ENCODE measurements at regions not wholly inside any gene's neighbourhood (a gene's known extent, or its start where the extent isn't known, plus 50 kb on each side); places are given as distances from the start of the nearest gene placed in this dataset.
"Not testable (repeated sequence)": the region's sequence is repeated elsewhere in the genome, so short reads cannot be mapped to it uniquely, and the experiment has no call there.

DNA sequence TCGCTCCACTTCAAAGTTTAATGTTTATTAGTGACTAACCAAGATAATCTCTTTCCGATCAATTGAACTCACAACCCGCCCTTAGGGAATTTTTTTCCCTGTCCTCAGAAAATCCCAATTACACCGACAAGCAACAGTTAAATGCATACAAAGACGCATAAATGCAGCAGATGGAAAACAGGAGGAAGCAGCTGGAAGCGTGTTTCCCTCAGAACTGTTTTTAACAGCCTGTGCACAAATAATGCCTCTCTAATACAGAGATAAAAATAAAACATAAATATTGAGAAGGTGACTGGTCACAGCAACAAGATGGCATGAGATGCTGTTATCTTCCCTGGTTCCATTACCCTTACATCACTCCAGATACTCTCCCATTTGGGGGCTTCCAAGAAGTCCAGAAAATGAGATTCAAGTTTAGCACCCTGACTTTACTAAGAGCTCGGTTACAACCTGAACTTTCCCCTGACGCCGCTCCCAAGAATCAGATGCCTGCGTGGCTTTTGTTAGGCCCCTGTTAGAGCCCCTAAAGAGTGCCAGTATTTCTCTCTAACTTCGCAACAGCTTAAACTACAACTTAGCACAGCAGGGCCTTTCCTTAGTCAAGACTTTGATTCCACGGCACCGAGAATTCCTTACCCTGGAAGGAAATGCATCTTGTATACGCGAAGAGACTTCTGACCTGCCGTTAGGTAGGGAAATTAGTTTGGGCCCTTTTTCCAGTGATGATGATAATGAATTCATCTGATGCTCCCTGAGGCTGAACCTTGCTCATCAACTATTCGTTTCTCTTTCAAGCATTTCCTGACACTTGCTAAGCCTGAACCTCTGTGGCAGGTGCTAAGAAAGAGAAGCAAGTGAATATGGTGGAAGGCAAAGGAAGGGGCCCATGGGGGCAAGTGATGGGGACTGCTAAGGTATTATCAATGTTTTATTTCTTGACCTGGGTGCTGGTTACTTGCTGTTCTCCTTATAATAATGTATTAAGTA lies 137.7 kb upstream of the SMYD2 start:
- DNase-seq = no peak

- not testable (repeated sequence) for DNase-seq
Observed at GRCh38 chr1:214144521-214144920, 136.4 kb upstream of the SMYD2 start.

DNA sequence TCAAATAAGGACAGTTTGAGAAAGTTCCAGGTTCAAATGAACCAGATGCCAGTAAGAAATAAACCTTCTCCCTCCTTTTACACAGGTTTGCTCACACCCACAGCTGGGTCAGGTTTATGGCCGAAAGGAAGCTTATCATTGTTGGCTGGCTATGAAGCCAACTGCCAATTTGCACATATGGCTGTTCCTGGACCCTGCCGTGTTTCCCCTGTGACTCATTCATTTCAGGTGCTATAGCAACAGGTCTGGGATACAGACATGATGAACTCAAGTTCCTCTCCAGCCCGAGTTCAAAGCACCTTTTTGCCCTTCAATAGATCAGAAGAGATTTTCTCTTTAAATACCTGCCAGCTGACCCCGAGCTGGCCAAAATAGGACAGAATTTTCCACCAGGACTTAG lies 134.4 kb upstream of the SMYD2 start:
- DNase-seq = no peak

GRCh38 chr1:214154596-214155292 lies 126.2 kb upstream of the SMYD2 start:
- no peak for DNase-seq

DNA sequence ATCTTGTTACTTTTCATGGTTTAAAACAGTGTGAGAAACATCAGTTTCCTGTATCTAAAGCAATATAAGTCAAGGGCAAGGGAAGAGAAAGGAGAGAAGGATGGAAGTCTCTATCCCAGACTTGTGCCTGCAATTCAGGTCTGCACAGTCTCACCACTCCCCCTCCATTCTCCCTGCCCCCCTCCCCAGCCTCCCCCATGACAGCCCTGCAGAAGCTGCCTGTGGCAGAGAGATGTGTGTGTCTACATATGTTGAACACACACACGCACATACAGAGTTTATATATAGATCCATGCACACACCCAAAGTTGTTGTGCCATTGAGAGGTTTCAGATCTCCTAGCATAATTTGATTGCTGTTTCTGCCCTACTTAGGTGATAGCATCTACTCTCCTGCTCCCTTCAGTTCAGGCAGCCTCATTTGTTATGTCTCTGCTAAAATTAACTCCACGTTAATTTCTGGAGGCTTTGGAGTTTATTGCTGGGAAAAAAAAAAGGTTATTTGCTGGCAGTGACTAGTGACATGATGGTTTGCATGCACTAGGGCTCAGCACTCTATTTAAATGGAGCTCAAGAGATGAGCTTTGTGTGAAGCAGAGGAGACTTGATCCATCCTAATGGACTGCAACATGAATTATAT lies 124.9 kb upstream of the SMYD2 start:
- no peak for DNase-seq

DNA sequence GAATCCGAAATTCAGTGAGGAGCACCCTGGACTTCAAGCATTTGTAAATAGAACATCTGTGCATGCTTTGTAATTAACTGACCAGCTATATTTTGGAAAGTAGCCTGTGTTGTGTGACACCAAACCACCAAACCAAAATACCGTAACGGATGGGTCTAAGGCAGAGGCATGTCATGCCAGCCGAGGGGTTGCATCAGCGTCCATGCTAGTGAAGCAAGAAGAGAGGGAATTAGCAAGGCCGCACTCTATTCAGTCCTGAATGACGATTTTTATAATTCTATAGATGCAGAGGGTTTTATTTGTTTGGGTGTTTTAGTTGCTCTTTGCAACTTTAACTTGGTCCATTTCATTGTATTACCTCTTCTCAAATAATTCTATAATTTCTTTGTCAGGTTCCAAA lies 116.8 kb upstream of the SMYD2 start:
- no peak for DNase-seq

DNA sequence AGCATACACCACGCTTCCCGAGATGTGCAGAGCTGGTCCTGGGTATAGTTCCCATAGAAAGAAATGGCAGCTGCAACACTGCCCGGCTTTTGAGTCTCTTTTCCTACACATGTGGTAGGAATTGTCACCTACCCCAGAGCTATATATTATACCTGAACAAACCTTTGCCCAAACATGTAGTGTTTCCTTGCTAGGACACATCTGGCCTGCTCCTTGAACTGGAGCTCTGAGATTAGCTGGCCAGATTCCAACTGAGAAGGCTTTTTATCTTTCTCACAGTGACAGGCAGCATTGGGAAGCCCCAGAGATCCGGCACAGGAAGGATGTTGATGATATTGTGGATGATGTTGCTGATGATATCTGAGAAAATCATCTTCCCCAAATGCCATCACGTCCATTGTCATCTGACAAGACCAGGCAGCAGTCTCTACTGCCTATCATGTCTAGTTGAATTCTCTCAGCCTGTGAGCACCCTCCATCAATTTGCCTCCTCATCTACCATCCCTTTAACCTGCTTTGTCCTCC lies 115.0 kb upstream of the SMYD2 start:
- no peak for DNase-seq

DNA sequence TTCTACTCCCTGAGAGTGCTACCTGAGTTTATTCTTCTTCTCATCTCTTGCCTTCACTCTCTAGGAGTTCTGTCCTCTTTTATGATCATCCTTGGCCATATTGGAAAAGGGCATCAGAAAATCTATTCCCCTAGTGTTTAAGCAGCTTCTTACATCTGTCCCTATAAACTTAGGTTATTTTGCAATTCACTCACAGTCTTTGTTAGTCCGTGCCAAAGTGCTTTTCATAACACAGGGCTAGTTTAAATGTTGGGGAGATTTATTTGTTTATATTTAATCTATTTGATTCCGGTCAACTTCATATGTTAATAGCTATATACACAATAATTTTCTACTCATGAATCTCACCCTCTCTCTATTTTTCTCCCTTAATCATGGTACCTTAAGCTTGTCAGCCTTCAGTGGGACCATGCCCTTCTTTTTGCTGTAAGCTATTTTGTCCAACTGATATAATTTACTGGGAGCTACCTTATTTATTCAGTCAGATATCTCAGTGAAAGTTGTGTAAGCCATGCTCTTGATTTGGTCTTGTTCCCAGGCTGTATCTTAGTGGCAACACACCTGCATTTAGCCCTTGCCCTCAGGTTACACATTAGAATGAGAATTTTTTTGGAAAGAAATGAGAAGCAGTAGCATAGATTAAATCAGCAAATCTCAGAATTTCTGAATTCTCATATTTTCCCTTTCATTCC lies 106.3 kb upstream of the SMYD2 start:
- no peak for DNase-seq

- no peak for DNase-seq
Observed at GRCh38 chr1:214178102-214178501, 102.9 kb upstream of the SMYD2 start.

DNA sequence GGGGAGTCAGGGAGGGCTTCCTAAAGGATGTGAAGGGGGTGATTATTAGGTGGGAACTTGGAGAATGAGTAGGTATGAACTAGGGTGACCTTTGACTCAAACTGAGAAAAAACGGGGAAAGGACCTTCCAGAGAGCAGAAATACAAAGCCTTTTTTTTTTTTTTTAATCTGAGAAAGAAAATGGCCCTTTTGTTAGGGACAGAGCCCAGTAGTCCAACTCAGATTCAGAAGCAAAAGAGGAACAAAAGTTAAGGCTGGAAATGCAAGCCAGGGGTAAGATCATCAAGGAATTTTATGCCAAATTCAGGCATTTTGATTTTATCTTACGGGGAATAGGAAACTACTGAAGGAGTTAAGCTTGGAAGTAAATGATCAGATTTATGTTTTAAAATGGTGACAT lies 96.0 kb upstream of the SMYD2 start:
- DNase-seq = no peak

DNA sequence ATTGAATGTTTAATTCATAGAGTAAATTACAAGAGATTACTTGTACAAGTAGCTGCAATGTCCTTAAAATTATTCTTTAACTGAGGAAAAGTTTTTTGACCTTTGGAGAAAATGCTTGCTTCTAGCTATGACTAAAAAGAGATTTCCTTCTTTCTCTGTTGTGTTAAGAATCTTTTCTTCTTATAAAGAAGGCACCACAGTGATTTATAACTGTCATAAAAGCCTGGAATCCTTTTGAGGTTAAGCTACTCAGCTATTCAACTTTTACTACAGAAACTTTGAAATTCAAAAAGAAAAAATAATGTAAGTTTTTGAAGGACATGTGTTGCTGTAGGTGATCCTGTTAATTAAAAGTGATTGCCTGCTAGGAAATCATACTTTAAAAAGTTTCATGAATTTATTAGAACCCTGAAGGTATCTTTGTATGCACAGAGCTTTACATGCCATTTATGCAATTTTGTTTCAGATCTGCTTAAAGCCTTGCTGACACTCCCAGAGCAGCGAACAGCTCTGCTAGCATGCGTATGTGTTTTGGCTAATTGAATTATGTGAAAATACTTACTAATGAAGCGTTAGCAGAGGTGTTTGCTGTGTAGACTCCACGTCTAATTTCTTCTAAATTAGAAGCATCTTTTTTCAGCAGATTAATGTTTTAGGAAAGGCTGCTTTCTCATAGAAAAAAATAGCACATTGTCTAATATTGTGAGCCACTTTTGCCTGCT lies 94.7 kb upstream of the SMYD2 start:
- DNase-seq = no peak

GRCh38 chr1:214187121-214187900 lies 93.6 kb upstream of the SMYD2 start:
- DNase-seq = no peak

GRCh38 chr1:214187933-214188332 lies 93.0 kb upstream of the SMYD2 start:
- DNase-seq = no peak

DNA sequence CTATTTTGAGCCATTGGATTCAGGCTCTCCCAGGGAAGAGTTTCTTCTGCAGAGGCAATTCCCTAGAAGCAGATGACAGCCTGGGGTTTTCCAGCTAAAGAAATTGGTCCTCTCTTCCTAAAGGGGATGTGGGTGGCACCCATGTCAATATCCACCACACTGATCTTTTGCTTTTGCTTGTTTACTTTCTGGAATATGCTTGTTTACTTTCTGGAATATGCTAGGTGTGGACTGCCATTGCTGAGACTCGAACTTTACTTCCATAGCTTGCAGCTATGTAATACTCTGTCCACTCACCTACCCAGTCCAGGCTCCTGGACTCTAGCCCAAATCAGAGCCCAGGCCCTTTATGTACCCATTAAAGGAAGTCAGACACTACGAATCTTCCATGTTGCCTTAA lies 92.1 kb upstream of the SMYD2 start:
- no peak for DNase-seq

- DNase-seq = no peak
Observed at GRCh38 chr1:214192825-214193643, 87.9 kb upstream of the SMYD2 start.

DNA sequence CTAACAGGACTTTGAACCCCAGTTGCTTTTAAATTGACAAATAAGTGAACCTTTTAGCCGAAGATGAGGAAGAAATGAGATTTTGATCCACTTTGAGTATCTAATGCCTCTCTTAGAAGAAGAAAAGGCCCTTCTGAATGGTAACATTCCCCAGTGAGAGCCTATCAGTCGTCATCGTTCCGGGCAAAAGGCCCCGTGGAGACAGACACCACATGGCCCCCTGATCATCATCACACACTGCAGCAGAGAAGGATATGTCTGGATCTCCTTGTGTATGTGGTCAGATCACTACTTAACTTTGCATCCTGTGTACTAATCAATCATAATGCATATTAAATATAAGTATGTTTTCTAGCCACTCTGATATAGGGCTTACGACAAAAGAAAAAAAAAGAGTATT lies 87.3 kb upstream of the SMYD2 start:
- no peak for DNase-seq

DNA sequence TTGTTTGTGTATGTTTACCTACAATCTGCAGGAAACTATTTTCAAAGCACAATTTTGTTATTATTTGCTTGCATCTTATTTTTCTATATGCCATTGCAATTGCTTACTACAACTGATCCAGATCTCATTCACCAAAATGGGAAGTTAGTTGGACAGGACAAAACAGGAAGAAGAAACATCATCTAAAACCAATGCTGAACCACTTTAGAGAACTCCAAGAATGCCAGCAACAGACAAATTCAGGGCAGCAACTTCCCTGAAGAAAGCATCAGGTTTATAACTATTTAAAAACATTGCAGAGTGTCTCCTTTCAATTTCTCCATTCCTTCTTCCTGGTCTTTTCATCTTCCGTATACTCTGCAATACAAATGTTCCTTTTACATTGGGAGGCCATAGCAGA lies 82.4 kb upstream of the SMYD2 start:
- DNase-seq = no peak

DNA sequence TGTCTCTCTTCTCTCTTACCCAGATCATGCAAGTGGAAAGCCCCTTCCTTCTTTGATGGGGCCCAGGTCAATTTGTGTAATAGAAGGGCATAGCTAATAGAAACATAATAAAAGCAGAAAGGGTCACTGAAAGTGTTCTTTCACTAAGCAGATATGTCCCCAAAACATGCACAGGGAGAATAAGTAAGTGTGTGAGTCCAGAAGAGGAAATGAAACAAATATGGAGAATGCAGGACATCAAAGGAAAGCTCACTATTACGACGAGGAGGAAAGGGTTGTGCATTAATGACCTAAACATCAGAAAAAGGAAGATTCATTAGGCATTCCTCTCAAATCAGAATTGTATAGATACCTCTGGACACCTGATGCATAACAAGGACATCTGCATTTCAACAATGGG lies 81.4 kb upstream of the SMYD2 start:
- DNase-seq = no peak

DNA sequence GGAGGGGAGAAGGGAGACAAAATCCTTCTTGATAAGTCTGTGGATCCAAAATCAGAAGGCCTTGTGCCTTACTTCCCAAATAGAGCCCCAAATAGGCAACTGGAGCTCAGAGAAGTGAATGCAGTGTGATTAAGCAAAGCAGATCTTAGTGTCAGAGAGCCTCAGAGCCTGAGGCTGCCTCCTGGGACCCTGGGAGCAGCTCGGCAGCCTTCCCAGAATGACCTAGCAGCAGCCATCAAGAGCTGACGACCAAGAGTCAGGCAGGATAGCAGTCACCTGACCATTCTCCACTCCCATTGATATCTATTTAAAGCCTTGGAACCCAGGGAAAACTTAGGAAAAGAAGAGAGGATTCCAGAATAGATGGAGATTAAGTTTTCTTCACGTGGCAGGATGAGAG lies 78.0 kb upstream of the SMYD2 start:
- no peak for DNase-seq

- DNase-seq = no peak
Observed at GRCh38 chr1:214205053-214205452, 75.9 kb upstream of the SMYD2 start.
